ENCODE measurements at regions not wholly inside any gene's neighbourhood (a gene's known extent, or its start where the extent isn't known, plus 50 kb on each side); places are given as distances from the start of the nearest gene placed in this dataset.

GRCh38 chr18:77448046-77448445, 198.4 kb downstream of the GALR1 start:
- DNase-seq, result no peak

GRCh38 chr18:77455004-77455403, 205.4 kb downstream of the GALR1 start:
- no peak for DNase-seq

- no peak for DNase-seq
These were observed 208.0 kb downstream of the GALR1 start for GRCh38 chr18:77457681-77458080.

GRCh38 chr18:77461062-77461688, 211.5 kb downstream of the GALR1 start:
- no peak for DNase-seq

GRCh38 chr18:77464917-77465316, 215.3 kb downstream of the GALR1 start:
- DNase-seq, result no peak

GRCh38 chr18:77466890-77467289, 217.2 kb downstream of the GALR1 start:
- DNase-seq, result no peak

GRCh38 chr18:77469131-77469530, 219.5 kb downstream of the GALR1 start:
- no peak for DNase-seq

GRCh38 chr18:77470569-77471413, 221.1 kb downstream of the GALR1 start:
- no peak for DNase-seq

- DNase-seq, result no peak
These were observed 222.9 kb downstream of the GALR1 start for GRCh38 chr18:77472509-77472908.

- DNase-seq, result no peak
These were observed 229.2 kb downstream of the GALR1 start for GRCh38 chr18:77478646-77479442.

- no peak for DNase-seq
These were observed 231.9 kb downstream of the GALR1 start for GRCh38 chr18:77481541-77481940.

GRCh38 chr18:77482190-77483085, 232.8 kb downstream of the GALR1 start:
- no peak for DNase-seq

GRCh38 chr18:77486985-77487384, 237.3 kb downstream of the GALR1 start:
- DNase-seq, result no peak

- no peak for DNase-seq
These were observed 238.5 kb downstream of the GALR1 start for GRCh38 chr18:77487951-77488740.

GRCh38 chr18:77495079-77495478, 245.4 kb downstream of the GALR1 start:
- DNase-seq, result no peak

- DNase-seq, result no peak
These were observed 246.5 kb downstream of the GALR1 start for GRCh38 chr18:77495982-77496690.

- no peak for DNase-seq
These were observed 251.6 kb downstream of the GALR1 start for GRCh38 chr18:77501266-77501665.

- DNase-seq, result no peak
These were observed 255.9 kb downstream of the GALR1 start for GRCh38 chr18:77505499-77505898.

GRCh38 chr18:77512152-77512551, 262.5 kb downstream of the GALR1 start:
- no peak for DNase-seq

GRCh38 chr18:77517901-77518300, 268.3 kb downstream of the GALR1 start:
- no peak for DNase-seq

GRCh38 chr18:77520767-77521166, 271.1 kb downstream of the GALR1 start:
- no peak for DNase-seq

All from activated CD4-positive, CD25-positive, alpha-beta regulatory T cell (primary cell).